OCI-LY1 (cell line): ENCODE measurements at regions not wholly inside any gene's neighbourhood (a gene's known extent, or its start where the extent isn't known, plus 50 kb on each side); places are given as distances from the start of the nearest gene placed in this dataset.

Source experiments
- CTCF ChIP-seq: fragments of 200-600 bp; sonication (generic), shearing (Covaris generic); IDR thresholded peaks from 2 replicates; pipeline ENCODE4 v1.5.1; 2017; ENCODE audit warnings: mild to moderate bottlenecking, antibody characterized with exemption, low read length, moderate library complexity, mixed read lengths
- EZH2 ChIP-seq: fragments of 200-600 bp; sonication (generic), shearing (Covaris generic); IDR thresholded peaks from 2 replicates; pipeline ENCODE4 v1.8.0; 2017; ENCODE audit warnings: borderline replicate concordance, mixed run types, mild to moderate bottlenecking, antibody characterized with exemption, low read length, moderate library complexity, mixed read lengths

GRCh38 chr5:125465703-125466102 lies 719.3 kb upstream of the ZNF608 start:
- TF ChIP-seq CTCF (no peak), EZH2 (no peak)
